ENCODE measurements at regions not wholly inside any gene's neighbourhood (a gene's known extent, or its start where the extent isn't known, plus 50 kb on each side); places are given as distances from the start of the nearest gene placed in this dataset.

GRCh38 chr2:47227532-47228279 lies 51.4 kb upstream of the CALM2 start:
- TF ChIP-seq CTCF (IDR thresholded peaks at IDR 0.05; ENCODE audit: low read length): no peak
- TF ChIP-seq EZH2 (IDR thresholded peaks at IDR 0.05; ENCODE audit: borderline replicate concordance, low read length): no peak
